ENCODE measurements at regions not wholly inside any gene's neighbourhood (a gene's known extent, or its start where the extent isn't known, plus 50 kb on each side); places are given as distances from the start of the nearest gene placed in this dataset.

DNA sequence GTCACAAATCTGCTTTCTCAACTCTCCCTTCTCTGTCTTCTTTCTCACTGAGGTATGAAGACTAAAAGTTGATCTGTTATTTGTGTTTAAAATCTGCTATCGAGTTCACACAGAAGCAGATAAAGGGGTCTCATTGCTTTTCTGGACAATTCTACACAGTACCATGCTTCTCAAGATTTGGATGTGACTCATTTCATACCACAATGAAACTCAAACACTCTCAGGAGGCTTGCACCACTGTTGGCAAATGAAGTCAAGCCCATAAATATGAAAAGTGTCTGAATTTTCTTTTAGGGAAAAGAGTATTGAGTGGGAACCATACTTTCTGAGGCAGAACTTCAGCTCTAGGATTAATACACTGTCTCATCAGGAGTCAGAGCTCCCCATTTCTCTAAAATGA, 274.6 kb upstream of the CYRIA start:
- TF ChIP-seq, protein P1, sequence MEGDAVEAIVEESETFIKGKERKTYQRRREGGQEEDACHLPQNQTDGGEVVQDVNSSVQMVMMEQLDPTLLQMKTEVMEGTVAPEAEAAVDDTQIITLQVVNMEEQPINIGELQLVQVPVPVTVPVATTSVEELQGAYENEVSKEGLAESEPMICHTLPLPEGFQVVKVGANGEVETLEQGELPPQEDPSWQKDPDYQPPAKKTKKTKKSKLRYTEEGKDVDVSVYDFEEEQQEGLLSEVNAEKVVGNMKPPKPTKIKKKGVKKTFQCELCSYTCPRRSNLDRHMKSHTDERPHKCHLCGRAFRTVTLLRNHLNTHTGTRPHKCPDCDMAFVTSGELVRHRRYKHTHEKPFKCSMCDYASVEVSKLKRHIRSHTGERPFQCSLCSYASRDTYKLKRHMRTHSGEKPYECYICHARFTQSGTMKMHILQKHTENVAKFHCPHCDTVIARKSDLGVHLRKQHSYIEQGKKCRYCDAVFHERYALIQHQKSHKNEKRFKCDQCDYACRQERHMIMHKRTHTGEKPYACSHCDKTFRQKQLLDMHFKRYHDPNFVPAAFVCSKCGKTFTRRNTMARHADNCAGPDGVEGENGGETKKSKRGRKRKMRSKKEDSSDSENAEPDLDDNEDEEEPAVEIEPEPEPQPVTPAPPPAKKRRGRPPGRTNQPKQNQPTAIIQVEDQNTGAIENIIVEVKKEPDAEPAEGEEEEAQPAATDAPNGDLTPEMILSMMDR (IDR thresholded peaks at IDR 0.05) = no peak
- TF ChIP-seq POLR2A (IDR thresholded peaks at IDR 0.05) (no peak), POLR2AphosphoS5 (IDR thresholded peaks at IDR 0.05) (no peak)
